Right lobe of liver (tissue), 6 donors: ENCODE measurements at regions not wholly inside any gene's neighbourhood (a gene's known extent, or its start where the extent isn't known, plus 50 kb on each side); places are given as distances from the start of the nearest gene placed in this dataset.
A peak's percentile ranks its signal among the peaks of the same experiment; 100 is the strongest.

Experiments
- ATAC-seq, 4 donors: fragments of 200-7000 bp; cut with Tn5 transposase; one replicate each; pipeline ENCODE4 v1.9.1; 2020; ENCODE audit warnings: mild to moderate bottlenecking in 4 of 4, moderate library complexity in 4 of 4
- DNase-seq, 3 donors: peaks; one replicate each; pipeline ENCODE4 v3.0.0-alpha.2; 2020
- H3K27ac ChIP-seq, 3 donors: fragments of 200-600 bp; one replicate each; pipeline ENCODE4 v1.8.0; 2022
- H3K27me3 ChIP-seq, 2 donors: fragments of 200-600 bp; one replicate each; pipeline ENCODE4 v1.8.0; 2022
- H3K36me3 ChIP-seq, 4 donors: fragments of 200-600 bp; sonication (generic) in 1 of 4; one replicate each; pipeline versions ENCODE4 v1.5.1 to v1.8.0; 2017 to 2022; ENCODE audit warnings: control low read depth in 1 of 4
- H3K4me1 ChIP-seq, 4 donors: fragments of 200-600 bp; sonication (generic) in 1 of 4; one replicate each; pipeline versions ENCODE4 v1.5.1 to v1.8.0; 2017 to 2022; ENCODE audit warnings: control low read depth in 1 of 4
- H3K4me3 ChIP-seq, 3 donors: fragments of 200-600 bp; one replicate each; pipeline ENCODE4 v1.8.0; 2022
- H3K9me3 ChIP-seq, 4 donors: fragments of 200-600 bp; sonication (generic) in 1 of 4; one replicate each; pipeline versions ENCODE4 v1.5.1 to v1.8.0; 2017 to 2022; ENCODE audit warnings: control low read depth in 1 of 4
- CTCF ChIP-seq, 4 donors: fragments of 200-600 bp in 3 of 4; fragments of 450-650 bp in 1 of 4; IDR thresholded peaks; one replicate each; pipeline versions ENCODE4 v1.5.1 to v1.8.0; 2016 to 2022; ENCODE audit warnings: antibody characterized with exemption in 4 of 4, mild to moderate bottlenecking in 2 of 4
- POLR2A ChIP-seq: fragments of 450-650 bp; IDR thresholded peaks from one replicate; pipeline ENCODE4 v1.6.1; 2017; ENCODE audit warnings: antibody characterized with exemption, mild to moderate bottlenecking
- WGBS: methylation state at CpG from one replicate; pipeline ENCODE4 v1.1.6; 2018; ENCODE audit warnings: low coverage, low lambda C conversion rate; ENCODE audit not compliant: insufficient coverage; ENCODE audit errors: missing lambda C conversion rate; 5-methylcytosine and 5-hydroxymethylcytosine counted together
- intact Hi-C, 2 donors: fragments of 100-400 bp; cut with DNase I; formaldehyde crosslinking; loops; one replicate each; pipeline versions ENCODE4 v1.11.2 to v1.14.1; 2022
- donor health status: DM: no; HTN: yes; CAD: no.
- donor health status: DM: no; HTN: no; CAD: no.
- donor health status: DM: no; HTN: no; CAD: no.
- donor health status: DM: no; HTN: yes; CAD: no.
- donor health status: DM: no; HTN: yes; CAD: no.

GRCh38 chr9:106421772-106422171 lies 441.2 kb upstream of the ZNF462 start:
- Histone ChIP-seq H3K4me3 (no peak overlapping the region), H3K36me3 (no peaks in the 10 kb centered on the region), H3K9me3 (no peaks in the 10 kb centered on the region), H3K27me3 (no peaks in the 10 kb centered on the region), H3K4me1 (no peaks in the 10 kb centered on the region), H3K27ac (no peak overlapping the region)
- 65% methylated on average over 3 of the region's 3 CpGs for WGBS
- intact Hi-C loops: no loop called here
- DNase-seq (no peak), ATAC-seq (no peak)
- TF ChIP-seq CTCF (IDR thresholded peaks at IDR 0.05) (no peak), POLR2A (no peak)

GRCh38 chr9:106423575-106423974 lies 439.4 kb upstream of the ZNF462 start:
- 74% methylated on average over 2 of the region's 2 CpGs for whole genome bisulfite sequencing
- no peak for ATAC-seq
- DNase-seq: no peak
- TF ChIP-seq CTCF (IDR thresholded peaks at IDR 0.05) (no peak), POLR2A (no peak)
- no peaks in the 10 kb centered on the region for H3K4me1 ChIP-seq
- no peaks in the 10 kb centered on the region for H3K9me3 ChIP-seq
- H3K36me3 ChIP-seq: no peaks in the 10 kb centered on the region
- H3K4me3 ChIP-seq: no peak overlapping the region
- H3K27me3 ChIP-seq: no peaks in the 10 kb centered on the region
- intact Hi-C loops: no loop called here
- no peak overlapping the region for H3K27ac ChIP-seq

GRCh38 chr9:106432631-106433030 lies 430.3 kb upstream of the ZNF462 start:
- H3K4me3 ChIP-seq: no peak overlapping the region
- 100% methylated on average over 1 of the region's 1 CpG for WGBS
- ATAC-seq (no peak), DNase-seq (no peak)
- no peaks in the 10 kb centered on the region for H3K9me3 ChIP-seq
- H3K27ac ChIP-seq: no peak overlapping the region
- H3K36me3 ChIP-seq: no peaks in the 10 kb centered on the region
- no peaks in the 10 kb centered on the region for H3K4me1 ChIP-seq
- no peaks in the 10 kb centered on the region for H3K27me3 ChIP-seq
- intact Hi-C loops: no loop called here
- no peak for TF ChIP-seq CTCF (IDR thresholded peaks at IDR 0.05)
- TF ChIP-seq POLR2A: no peak

GRCh38 chr9:106438928-106439327 lies 424.0 kb upstream of the ZNF462 start:
- Histone ChIP-seq H3K36me3 (no peaks in the 10 kb centered on the region), H3K9me3 (no peaks in the 10 kb centered on the region), H3K27ac (no peak overlapping the region), H3K4me3 (no peak overlapping the region), H3K4me1 (peaks cover 0 to 2% (median 0%) of the 10 kb centered on the region in 4 donors), H3K27me3 (no peaks in the 10 kb centered on the region)
- WGBS: 69% methylated on average over 3 of the region's 3 CpGs
- intact Hi-C loops: no loop called here
- no peak for TF ChIP-seq POLR2A
- TF ChIP-seq CTCF (IDR thresholded peaks at IDR 0.05): no peak
- peak; percentile 34 to 76 (median 48) for ATAC-seq
- no peak for DNase-seq

- no peak overlapping the region for H3K27ac ChIP-seq
- 65% methylated on average over 3 of the region's 3 CpGs for WGBS
- intact Hi-C loops: no loop called here
- no peak overlapping the region for H3K4me3 ChIP-seq
- peak in 2 of 4 donors; percentile 65 to 69 for ATAC-seq
- H3K9me3 ChIP-seq: no peaks in the 10 kb centered on the region
- no peak for DNase-seq
- TF ChIP-seq POLR2A (no peak), CTCF (IDR thresholded peaks at IDR 0.05) (no peak)
- H3K36me3 ChIP-seq: no peaks in the 10 kb centered on the region
- H3K4me1 ChIP-seq: peaks cover 0 to 2% (median 0%) of the 10 kb centered on the region in 4 donors
- H3K27me3 ChIP-seq: no peaks in the 10 kb centered on the region
Observed at GRCh38 chr9:106441283-106441682, 421.7 kb upstream of the ZNF462 start.
